ENCODE measurements at regions not wholly inside any gene's neighbourhood (a gene's known extent, or its start where the extent isn't known, plus 50 kb on each side); places are given as distances from the start of the nearest gene placed in this dataset.
A peak's percentile ranks its signal among the peaks of the same experiment; 100 is the strongest.

DNA sequence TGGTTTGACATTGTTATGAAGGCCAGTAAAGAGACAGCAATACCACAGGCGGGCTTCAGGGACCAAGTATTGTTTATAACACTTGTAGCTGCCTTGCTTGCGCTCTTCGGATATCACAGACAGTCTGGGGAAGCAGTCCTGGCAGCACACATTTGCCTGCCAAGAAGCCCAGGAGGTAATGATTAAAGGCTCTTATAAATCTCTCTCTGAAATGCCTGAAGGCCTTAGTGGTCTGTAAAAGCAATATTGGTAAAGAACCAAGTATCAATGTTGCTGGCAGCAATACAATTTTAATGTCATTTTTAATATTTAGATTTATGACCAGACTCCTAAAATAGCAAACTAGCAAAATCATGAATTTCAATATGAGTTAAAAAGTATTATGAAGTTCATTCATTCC lies 1312.4 kb downstream of the PCDH9 start:
- Histone ChIP-seq H3K9me3 (ENCODE audit: low read depth, low read length) (no peaks in the 10 kb centered on the region), H3K4me2 (ENCODE audit: insufficient read depth, low read length) (no peak overlapping the region), H3K36me3 (ENCODE audit: insufficient read depth, low read length) (no peaks in the 10 kb centered on the region), H3K4me3 (ENCODE audit: insufficient read depth, low read length) (no peak overlapping the region), H3K27ac (ENCODE audit: low read depth, low read length) (no peak overlapping the region), H2AFZ (ENCODE audit: low read length) (no peak overlapping the region), H4K20me1 (ENCODE audit: insufficient read depth, low read length) (no peaks in the 10 kb centered on the region), H3K4me1 (ENCODE audit: insufficient read depth, low read length) (peaks cover 37% of the 10 kb centered on the region), H3K79me2 (ENCODE audit: insufficient read depth, low read length) (no peaks in the 10 kb centered on the region), H3K27me3 (ENCODE audit: insufficient read depth, low read length) (no peaks in the 10 kb centered on the region)
- TF ChIP-seq, protein P1, sequence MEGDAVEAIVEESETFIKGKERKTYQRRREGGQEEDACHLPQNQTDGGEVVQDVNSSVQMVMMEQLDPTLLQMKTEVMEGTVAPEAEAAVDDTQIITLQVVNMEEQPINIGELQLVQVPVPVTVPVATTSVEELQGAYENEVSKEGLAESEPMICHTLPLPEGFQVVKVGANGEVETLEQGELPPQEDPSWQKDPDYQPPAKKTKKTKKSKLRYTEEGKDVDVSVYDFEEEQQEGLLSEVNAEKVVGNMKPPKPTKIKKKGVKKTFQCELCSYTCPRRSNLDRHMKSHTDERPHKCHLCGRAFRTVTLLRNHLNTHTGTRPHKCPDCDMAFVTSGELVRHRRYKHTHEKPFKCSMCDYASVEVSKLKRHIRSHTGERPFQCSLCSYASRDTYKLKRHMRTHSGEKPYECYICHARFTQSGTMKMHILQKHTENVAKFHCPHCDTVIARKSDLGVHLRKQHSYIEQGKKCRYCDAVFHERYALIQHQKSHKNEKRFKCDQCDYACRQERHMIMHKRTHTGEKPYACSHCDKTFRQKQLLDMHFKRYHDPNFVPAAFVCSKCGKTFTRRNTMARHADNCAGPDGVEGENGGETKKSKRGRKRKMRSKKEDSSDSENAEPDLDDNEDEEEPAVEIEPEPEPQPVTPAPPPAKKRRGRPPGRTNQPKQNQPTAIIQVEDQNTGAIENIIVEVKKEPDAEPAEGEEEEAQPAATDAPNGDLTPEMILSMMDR (IDR thresholded peaks at IDR 0.05; ENCODE audit: extremely low read depth, low read depth, low read length): no peak
- no peak for DNase-seq (ENCODE audit: insufficient read length, low spot score, missing footprints)

DNA sequence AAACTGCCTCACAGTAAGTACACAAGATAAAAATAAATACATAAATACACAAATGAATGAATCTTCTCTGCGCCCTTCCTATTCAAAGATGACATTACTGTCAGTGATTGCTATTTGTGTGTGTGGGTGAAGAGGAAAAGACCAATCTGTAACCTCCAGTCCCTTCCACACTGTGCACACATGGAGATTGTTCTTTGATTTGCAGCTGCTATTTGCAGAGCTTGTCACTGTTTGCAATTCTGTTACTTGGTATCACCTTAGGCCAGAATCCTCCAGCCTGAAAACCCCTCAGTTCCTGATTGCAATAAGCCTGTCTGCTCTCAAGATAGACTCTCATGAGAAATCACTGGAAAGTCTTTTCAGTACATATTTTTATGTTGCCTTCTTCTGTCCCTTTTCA lies 1314.9 kb downstream of the PCDH9 start:
- Histone ChIP-seq H2AFZ (ENCODE audit: low read length) (no peak overlapping the region), H3K27ac (ENCODE audit: low read depth, low read length) (no peak overlapping the region)
- TF ChIP-seq, protein P1 (IDR thresholded peaks at IDR 0.05; ENCODE audit: extremely low read depth, low read depth, low read length): no peak

DNA sequence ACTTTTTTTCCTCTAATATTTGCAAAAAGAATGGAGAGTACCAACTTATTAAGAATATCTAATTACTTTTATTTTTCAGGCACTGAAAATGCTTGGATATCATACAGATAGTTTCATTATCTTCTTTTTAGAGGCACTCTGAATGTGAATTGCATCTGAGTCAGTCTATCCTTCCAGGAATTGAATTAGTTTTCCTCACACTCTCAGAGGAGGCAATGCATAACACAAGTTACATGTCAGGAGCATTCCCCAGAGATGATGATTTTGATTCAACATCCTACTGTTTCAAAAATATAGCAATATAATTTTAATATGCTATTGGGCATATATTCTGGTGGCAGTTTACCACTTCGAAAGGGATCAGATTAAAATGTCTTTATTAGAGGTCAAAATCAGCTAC lies 1315.4 kb downstream of the PCDH9 start:
- no peaks in the 10 kb centered on the region for H4K20me1 ChIP-seq (ENCODE audit: insufficient read depth, low read length)
- H3K4me2 ChIP-seq (ENCODE audit: insufficient read depth, low read length): peak overlapping the region; percentile 35
- H3K79me2 ChIP-seq (ENCODE audit: insufficient read depth, low read length): no peaks in the 10 kb centered on the region
- H3K4me3 ChIP-seq (ENCODE audit: insufficient read depth, low read length): no peak overlapping the region
- peak overlapping the region; percentile 30 for H3K27ac ChIP-seq (ENCODE audit: low read depth, low read length)
- TF ChIP-seq, protein P1 (IDR thresholded peaks at IDR 0.05; ENCODE audit: extremely low read depth, low read depth, low read length): no peak
- H3K27me3 ChIP-seq (ENCODE audit: insufficient read depth, low read length): no peaks in the 10 kb centered on the region
- no peak for DNase-seq (ENCODE audit: insufficient read length, low spot score, missing footprints)
- H2AFZ ChIP-seq (ENCODE audit: low read length): no peak overlapping the region
- no peaks in the 10 kb centered on the region for H3K9me3 ChIP-seq (ENCODE audit: low read depth, low read length)
- no peaks in the 10 kb centered on the region for H3K36me3 ChIP-seq (ENCODE audit: insufficient read depth, low read length)
- peaks cover 36% of the 10 kb centered on the region for H3K4me1 ChIP-seq (ENCODE audit: insufficient read depth, low read length)

More for the DNA sequence above, 1314.9 kb downstream of the PCDH9 start:
- no peak for DNase-seq (ENCODE audit: insufficient read length, low spot score, missing footprints)
- H3K79me2 ChIP-seq (ENCODE audit: insufficient read depth, low read length): no peaks in the 10 kb centered on the region
- H3K27me3 ChIP-seq (ENCODE audit: insufficient read depth, low read length): no peaks in the 10 kb centered on the region
- H4K20me1 ChIP-seq (ENCODE audit: insufficient read depth, low read length): no peaks in the 10 kb centered on the region
- peak overlapping the region; percentile 35 for H3K4me2 ChIP-seq (ENCODE audit: insufficient read depth, low read length)
- H3K9me3 ChIP-seq (ENCODE audit: low read depth, low read length): no peaks in the 10 kb centered on the region
- H3K36me3 ChIP-seq (ENCODE audit: insufficient read depth, low read length): no peaks in the 10 kb centered on the region
- no peak overlapping the region for H3K4me3 ChIP-seq (ENCODE audit: insufficient read depth, low read length)
- H3K4me1 ChIP-seq (ENCODE audit: insufficient read depth, low read length): peaks cover 36% of the 10 kb centered on the region

DNA sequence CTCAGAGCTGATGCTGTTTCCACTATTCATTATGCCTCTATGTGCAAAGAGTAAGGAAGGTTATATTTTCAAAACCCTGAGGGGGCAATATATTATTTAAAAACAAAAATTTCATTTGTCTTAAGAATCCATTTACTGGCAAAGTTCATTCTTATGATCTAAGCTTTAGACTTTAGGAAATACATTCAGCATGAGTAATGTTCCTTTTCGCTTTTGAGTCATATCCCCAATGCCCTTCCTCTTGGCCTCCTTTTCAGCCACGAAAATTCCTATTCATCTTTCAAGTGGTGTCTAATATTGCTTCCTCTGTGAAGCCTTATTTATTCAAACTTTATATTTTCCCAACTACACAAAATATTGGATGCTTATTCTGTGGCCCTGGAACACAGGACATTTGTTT lies 1317.0 kb downstream of the PCDH9 start:
- Histone ChIP-seq H4K20me1 (ENCODE audit: insufficient read depth, low read length) (no peaks in the 10 kb centered on the region), H3K9me3 (ENCODE audit: low read depth, low read length) (no peaks in the 10 kb centered on the region), H3K4me2 (ENCODE audit: insufficient read depth, low read length) (peak overlapping the region; percentile 65), H3K36me3 (ENCODE audit: insufficient read depth, low read length) (no peaks in the 10 kb centered on the region), H3K27me3 (ENCODE audit: insufficient read depth, low read length) (no peaks in the 10 kb centered on the region), H2AFZ (ENCODE audit: low read length) (no peak overlapping the region), H3K4me3 (ENCODE audit: insufficient read depth, low read length) (no peak overlapping the region), H3K79me2 (ENCODE audit: insufficient read depth, low read length) (no peaks in the 10 kb centered on the region), H3K27ac (ENCODE audit: low read depth, low read length) (peak overlapping the region; percentile 2), H3K4me1 (ENCODE audit: insufficient read depth, low read length) (peaks cover 36% of the 10 kb centered on the region)
- DNase-seq (ENCODE audit: insufficient read length, low spot score, missing footprints): peak; percentile 27
- TF ChIP-seq, protein P1 (IDR thresholded peaks at IDR 0.05; ENCODE audit: extremely low read depth, low read depth, low read length): no peak

Data from osteoblast (primary cell).